ENCODE measurements at regions not wholly inside any gene's neighbourhood (a gene's known extent, or its start where the extent isn't known, plus 50 kb on each side); places are given as distances from the start of the nearest gene placed in this dataset.
A peak's percentile ranks its signal among the peaks of the same experiment; 100 is the strongest.

DNA sequence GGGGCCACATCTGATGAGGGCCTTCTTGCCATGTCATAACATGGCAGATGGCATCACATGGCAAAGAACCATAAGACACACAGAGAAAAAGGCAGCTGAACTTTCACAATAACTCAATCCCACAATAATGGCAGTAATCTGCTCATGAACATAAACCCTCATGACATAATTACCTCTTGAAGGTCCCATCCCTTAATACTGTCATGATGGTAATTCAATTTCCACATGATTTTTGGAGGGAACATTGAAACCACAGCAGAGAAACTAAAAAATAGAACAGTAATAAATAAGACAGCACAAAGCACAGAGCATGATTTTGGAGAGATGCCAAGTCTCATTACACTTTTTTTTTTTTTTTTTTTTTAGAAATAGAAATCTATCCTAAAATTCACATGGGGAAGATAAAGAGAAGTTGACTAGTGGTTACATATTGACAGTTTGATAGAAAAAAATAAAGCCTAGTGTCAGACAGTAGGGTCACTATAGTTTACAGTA lies 61.8 kb upstream of the ATF7IP start:
- Histone ChIP-seq H3K4me3 (no peak overlapping the region), H3K4me1 (no peaks in the 10 kb centered on the region), H3K36me3 (no peaks in the 10 kb centered on the region), H3K9me3 (peaks cover 0 to 15% (median 6%) of the 10 kb centered on the region in 3 donors), H3K27ac (no peak overlapping the region), H3K27me3 (no peaks in the 10 kb centered on the region)
- intact Hi-C loops (cut with DNase I): no loop called here
- DNase-seq: no peak
- TF ChIP-seq POLR2A (IDR thresholded peaks at IDR 0.05): no peak
- TF ChIP-seq, protein P1, sequence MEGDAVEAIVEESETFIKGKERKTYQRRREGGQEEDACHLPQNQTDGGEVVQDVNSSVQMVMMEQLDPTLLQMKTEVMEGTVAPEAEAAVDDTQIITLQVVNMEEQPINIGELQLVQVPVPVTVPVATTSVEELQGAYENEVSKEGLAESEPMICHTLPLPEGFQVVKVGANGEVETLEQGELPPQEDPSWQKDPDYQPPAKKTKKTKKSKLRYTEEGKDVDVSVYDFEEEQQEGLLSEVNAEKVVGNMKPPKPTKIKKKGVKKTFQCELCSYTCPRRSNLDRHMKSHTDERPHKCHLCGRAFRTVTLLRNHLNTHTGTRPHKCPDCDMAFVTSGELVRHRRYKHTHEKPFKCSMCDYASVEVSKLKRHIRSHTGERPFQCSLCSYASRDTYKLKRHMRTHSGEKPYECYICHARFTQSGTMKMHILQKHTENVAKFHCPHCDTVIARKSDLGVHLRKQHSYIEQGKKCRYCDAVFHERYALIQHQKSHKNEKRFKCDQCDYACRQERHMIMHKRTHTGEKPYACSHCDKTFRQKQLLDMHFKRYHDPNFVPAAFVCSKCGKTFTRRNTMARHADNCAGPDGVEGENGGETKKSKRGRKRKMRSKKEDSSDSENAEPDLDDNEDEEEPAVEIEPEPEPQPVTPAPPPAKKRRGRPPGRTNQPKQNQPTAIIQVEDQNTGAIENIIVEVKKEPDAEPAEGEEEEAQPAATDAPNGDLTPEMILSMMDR (IDR thresholded peaks at IDR 0.05): no peak

DNA sequence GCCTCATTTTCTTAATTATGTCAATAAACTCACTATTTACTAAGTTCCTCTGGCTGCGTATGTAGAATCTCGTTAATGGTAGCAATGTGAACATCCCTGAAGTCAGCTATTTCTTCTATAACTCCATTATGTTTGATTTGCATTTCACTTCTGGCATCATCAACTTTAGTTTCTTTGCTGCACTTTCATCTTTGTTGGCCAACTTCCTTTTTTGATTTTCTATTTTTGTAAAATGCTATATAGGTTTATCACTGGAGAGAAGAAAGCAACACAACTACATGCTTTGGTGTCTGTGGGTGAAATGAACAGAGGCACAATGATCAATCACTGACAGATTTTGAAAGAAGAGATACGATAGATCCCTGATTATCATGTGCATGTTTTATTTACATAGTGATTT lies 58.5 kb upstream of the ATF7IP start:
- DNase-seq: no peak
- no peaks in the 10 kb centered on the region for H3K27me3 ChIP-seq
- WGBS, 2 donors: 72 to 91% methylated on average over 3 of the region's 3 CpGs
- no peak for TF ChIP-seq POLR2A (IDR thresholded peaks at IDR 0.05)
- TF ChIP-seq, protein P1 (IDR thresholded peaks at IDR 0.05): no peak
- no peaks in the 10 kb centered on the region for H3K9me3 ChIP-seq
- no peaks in the 10 kb centered on the region for H3K4me1 ChIP-seq
- H3K36me3 ChIP-seq: no peaks in the 10 kb centered on the region
- intact Hi-C loops (cut with DNase I): no loop called here
- no peak overlapping the region for H3K4me3 ChIP-seq
- no peak overlapping the region for H3K27ac ChIP-seq

DNA sequence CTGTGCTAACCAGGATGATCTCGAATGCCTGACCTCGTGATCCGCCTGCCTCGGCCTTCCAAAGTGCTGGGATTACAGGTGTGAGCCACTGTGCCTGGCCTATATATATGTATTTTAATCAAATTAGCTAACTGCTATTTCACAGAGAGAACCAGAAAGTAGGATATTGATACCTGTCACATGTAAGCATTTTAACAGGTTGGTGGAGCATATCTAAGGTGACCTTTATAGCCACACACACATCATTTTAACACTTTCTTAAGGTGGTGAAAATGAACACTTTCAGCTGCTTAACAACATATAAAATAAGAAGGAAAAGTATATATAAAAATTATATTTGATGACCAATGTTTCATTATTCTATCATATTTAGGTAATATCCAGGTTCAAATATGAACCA lies 57.0 kb upstream of the ATF7IP start:
- no peak overlapping the region for H3K4me3 ChIP-seq
- no peaks in the 10 kb centered on the region for H3K9me3 ChIP-seq
- no peaks in the 10 kb centered on the region for H3K4me1 ChIP-seq
- WGBS, 2 donors: 90 to 97% methylated on average over 4 of the region's 4 CpGs
- intact Hi-C loops (cut with DNase I): no loop called here
- no peaks in the 10 kb centered on the region for H3K36me3 ChIP-seq
- H3K27me3 ChIP-seq: no peaks in the 10 kb centered on the region
- no peak for DNase-seq
- no peak overlapping the region for H3K27ac ChIP-seq
- TF ChIP-seq, protein P1 (IDR thresholded peaks at IDR 0.05): no peak
- no peak for TF ChIP-seq POLR2A (IDR thresholded peaks at IDR 0.05)

DNA sequence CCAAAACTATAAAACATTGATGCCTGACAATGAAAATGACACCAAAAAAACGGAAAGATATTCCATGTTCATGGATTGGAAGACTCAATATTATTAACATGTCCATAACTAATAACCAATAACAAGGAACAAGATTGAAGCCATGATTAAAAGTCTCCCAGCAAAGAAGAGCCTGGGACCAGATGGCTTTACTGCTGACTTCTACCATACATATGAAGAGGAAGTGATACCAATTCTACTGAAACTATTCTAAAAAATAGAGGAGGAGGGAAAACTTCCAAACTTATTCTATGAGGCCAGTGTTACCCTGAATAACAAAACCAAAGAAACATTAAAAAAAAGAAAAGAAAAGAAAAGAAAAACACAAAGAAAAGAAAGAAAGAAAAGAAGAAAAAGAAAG lies 54.6 kb upstream of the ATF7IP start:
- TF ChIP-seq, protein P1 (IDR thresholded peaks at IDR 0.05): no peak
- TF ChIP-seq POLR2A (IDR thresholded peaks at IDR 0.05): no peak
- intact Hi-C loops (cut with DNase I): loop anchor here (2.0 kb wide), 1 partner anchor 26 kb away; no protein-coding TSS in a partner anchor
- DNase-seq: no peak

DNA sequence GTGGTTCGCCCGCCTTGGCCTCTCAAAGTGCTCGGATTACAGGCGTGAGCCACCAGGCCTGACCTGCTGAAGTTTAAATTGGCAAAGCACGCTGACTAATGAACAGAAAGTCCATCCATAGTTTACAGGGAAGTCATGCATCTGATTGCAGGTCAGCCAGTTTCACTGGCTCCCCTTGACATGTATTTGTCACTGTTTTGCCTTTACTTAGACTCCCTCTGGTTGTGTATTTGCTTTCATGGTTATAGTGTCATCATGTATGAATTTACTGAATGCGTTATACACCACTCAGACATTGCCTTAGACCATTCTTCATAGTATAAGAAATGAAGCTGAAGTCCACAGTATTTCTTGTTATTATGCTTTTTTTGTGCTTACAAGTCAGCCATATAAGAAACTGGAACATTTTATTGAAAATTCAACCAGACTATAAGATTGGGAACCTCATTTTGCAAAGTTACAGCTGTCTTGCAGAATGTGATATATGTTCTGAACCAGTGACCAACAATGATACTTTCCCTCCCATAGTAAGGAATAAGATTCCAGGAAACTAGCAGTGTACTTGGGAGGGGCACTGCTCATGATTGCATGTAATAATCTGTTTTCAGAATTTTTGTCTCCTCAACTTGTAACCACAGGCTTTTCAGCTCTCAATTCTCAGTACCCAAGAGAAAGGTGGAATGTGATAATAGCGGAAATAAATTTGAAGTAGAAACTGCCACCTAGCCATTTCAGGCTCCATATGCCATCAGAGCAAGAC lies 51.9 kb upstream of the ATF7IP start:
- intact Hi-C loops (cut with DNase I): no loop called here
- 83 to 91% methylated on average over 7 of the region's 7 CpGs for WGBS, 2 donors
- no peaks in the 10 kb centered on the region for H3K36me3 ChIP-seq

More for the DNA sequence above, 54.6 kb upstream of the ATF7IP start:
- 84 to 86% methylated on average over 1 of the region's 1 CpG for WGBS, 2 donors
- Histone ChIP-seq H3K4me1 (peaks cover 0 to 4% (median 0%) of the 10 kb centered on the region in 3 donors), H3K27me3 (no peaks in the 10 kb centered on the region), H3K36me3 (no peaks in the 10 kb centered on the region), H3K9me3 (no peaks in the 10 kb centered on the region), H3K27ac (no peak overlapping the region), H3K4me3 (no peak overlapping the region)

More for the DNA sequence above, 51.9 kb upstream of the ATF7IP start:
- peak overlapping the region in 2 of 4 donors; percentile 16 to 56 for H3K27ac ChIP-seq
- H3K4me3 ChIP-seq: no peak overlapping the region
- no peak for DNase-seq
- H3K27me3 ChIP-seq: no peaks in the 10 kb centered on the region
- TF ChIP-seq, protein P1 (IDR thresholded peaks at IDR 0.05): no peak
- no peak for TF ChIP-seq POLR2A (IDR thresholded peaks at IDR 0.05)
- H3K4me1 ChIP-seq: peaks cover 0 to 4% (median 0%) of the 10 kb centered on the region in 3 donors
- H3K9me3 ChIP-seq: no peaks in the 10 kb centered on the region

Data from esophagus squamous epithelium (tissue), 5 donors.